Body of pancreas (tissue), 4 donors: ENCODE measurements at regions not wholly inside any gene's neighbourhood (a gene's known extent, or its start where the extent isn't known, plus 50 kb on each side); places are given as distances from the start of the nearest gene placed in this dataset. TPM values are rescaled to one million over a fixed set of nuclear protein-coding genes. Genes with fewer than 3 reads are reported as not detected.

Experiments used
- ATAC-seq: fragments of 150-250 bp; one replicate; pipeline ENCODE4 v1.9.1; 2016
- DNase-seq, 4 donors: peaks; one replicate each; pipeline ENCODE4 v3.0.0-alpha.2; 2019
- H3K27ac ChIP-seq, 4 donors: fragments of 200-600 bp; sonication (generic); 1 replicate in 3 of 4; 2 replicates in 1 of 4; pipeline versions ENCODE4 v1.5.1 to v1.6.1; 2016 to 2019; ENCODE audit warnings: mild to moderate bottlenecking in 1 of 4, mixed read lengths in 1 of 4, moderate library complexity in 1 of 4
- H3K27me3 ChIP-seq, 2 donors: fragments of 200-600 bp; sonication (generic); one replicate each; pipeline ENCODE4 v1.6.0; 2016; ENCODE audit warnings: mild to moderate bottlenecking in 1 of 2
- H3K36me3 ChIP-seq, 2 donors: fragments of 200-600 bp; sonication (generic); replicated peaks in 1 of 2; 2 replicates each; pipeline ENCODE4 v1.5.1; 2016; ENCODE audit warnings: low read depth in 2 of 2; ENCODE audit not compliant: insufficient read depth in 1 of 2
- H3K4me1 ChIP-seq: fragments of 200-600 bp; sonication (generic); one replicate; pipeline ENCODE4 v1.6.0; 2016
- H3K4me3 ChIP-seq, 2 donors: fragments of 200-600 bp; sonication (generic); 1 replicate in 1 of 2; 2 replicates in 1 of 2; pipeline ENCODE4 v1.5.1; 2016 to 2019
- H3K9me3 ChIP-seq, 3 donors: fragments of 200-600 bp; sonication (generic); 1 replicate in 2 of 3; 2 replicates in 1 of 3; pipeline ENCODE4 v1.5.1; 2016
- CTCF ChIP-seq, 7 experiments: fragments of 450-650 bp in 4 of 7; fragments of 200-600 bp in 3 of 7; sonication (generic) in 3 of 7; IDR thresholded peaks; one replicate each; pipeline ENCODE4 v1.5.1; 2016 to 2019; ENCODE audit warnings: antibody characterized with exemption in 7 of 7
- POLR2A ChIP-seq, 3 donors: fragments of 450-650 bp; IDR thresholded peaks; one replicate each; pipeline ENCODE4 v1.6.1; 2016; ENCODE audit warnings: antibody characterized with exemption in 3 of 3, mild to moderate bottlenecking in 2 of 3
- WGBS, 2 donors: methylation state at CpG; one replicate each; pipeline ENCODE4 v1.1.5; 2017; 5-methylcytosine and 5-hydroxymethylcytosine counted together
- intact Hi-C: fragments of 100-400 bp; cut with DNase I; formaldehyde crosslinking; loops from one replicate; pipeline ENCODE4 v1.15.1; 2023
- small RNA-seq: library from RNA; depleted of rRNA; stranded (forward); fragments of <200 nt; gene quantifications from one replicate; pipeline ENCODE3, GENCODE V24; 2016

- DNase-seq (no peak), ATAC-seq (no peak)
- Histone ChIP-seq H3K4me1 (no peaks in the 10 kb centered on the region), H3K27me3 (no peaks in the 10 kb centered on the region), H3K4me3 (no peak overlapping the region), H3K9me3 (peaks cover 0 to 6% (median 0%) of the 10 kb centered on the region in 3 donors), H3K27ac (no peak overlapping the region), H3K36me3 (no peaks in the 10 kb centered on the region)
- WGBS, 2 donors: 58 to 61% methylated on average over 1 of the region's 1 CpG
- no peak for TF ChIP-seq CTCF (IDR thresholded peaks at IDR 0.05)
- TF ChIP-seq POLR2A (IDR thresholded peaks at IDR 0.05): no peak
- intact Hi-C loops: no loop called here
Observed at GRCh38 chr12:38258411-38258810, 58.2 kb upstream of the ALG10B start.

Small RNAs in the stretch of these regions (small RNA-seq; reads per million reads assigned to genes)
- gene RF01518 (not detected), gene RNA5SP358 (25.0 reads per million, percentile 94 among the genes with 10 or more reads in this experiment), gene RNA5SP359 (0.99 reads per million, percentile 38 among the genes with 10 or more reads in this experiment)
